COLO668 (cell line): ENCODE measurements at regions not wholly inside any gene's neighbourhood (a gene's known extent, or its start where the extent isn't known, plus 50 kb on each side); places are given as distances from the start of the nearest gene placed in this dataset.

Source experiments
- DNase-seq: peaks from one replicate; lab custom pipeline; 2025; ENCODE audit not compliant: unreplicated experiment; lab: John Stamatoyannopoulos, UW

GRCh38 chr10:10830293-10830986 is 187.2 kb upstream of the CELF2 start:
- no peak for DNase-seq

- DNase-seq: no peak
These were observed 186.6 kb upstream of the CELF2 start for GRCh38 chr10:10831085-10831484.

- no peak for DNase-seq
These were observed 183.7 kb upstream of the CELF2 start for GRCh38 chr10:10833955-10834354.

GRCh38 chr10:10844251-10844650 is 173.4 kb upstream of the CELF2 start:
- no peak for DNase-seq

GRCh38 chr10:10845185-10845584 is 172.5 kb upstream of the CELF2 start:
- no peak for DNase-seq

GRCh38 chr10:10845826-10846503 is 171.7 kb upstream of the CELF2 start:
- DNase-seq: no peak

- no peak for DNase-seq
These were observed 171.2 kb upstream of the CELF2 start for GRCh38 chr10:10846504-10846900.

GRCh38 chr10:10847387-10847786 is 170.3 kb upstream of the CELF2 start:
- no peak for DNase-seq

GRCh38 chr10:10848488-10849111 is 169.1 kb upstream of the CELF2 start:
- DNase-seq: no peak

- DNase-seq: no peak
These were observed 168.4 kb upstream of the CELF2 start for GRCh38 chr10:10849306-10849705.

- DNase-seq: no peak
These were observed 167.5 kb upstream of the CELF2 start for GRCh38 chr10:10850214-10850613.

- DNase-seq: no peak
These were observed 165.2 kb upstream of the CELF2 start for GRCh38 chr10:10852464-10852863.

GRCh38 chr10:10853954-10854353 is 163.7 kb upstream of the CELF2 start:
- DNase-seq: no peak

- DNase-seq: no peak
These were observed 162.9 kb upstream of the CELF2 start for GRCh38 chr10:10854725-10855124.

GRCh38 chr10:10855151-10855581 is 162.5 kb upstream of the CELF2 start:
- no peak for DNase-seq

GRCh38 chr10:10860455-10860976 is 157.2 kb upstream of the CELF2 start:
- no peak for DNase-seq

GRCh38 chr10:10865303-10865702 is 152.4 kb upstream of the CELF2 start:
- no peak for DNase-seq

GRCh38 chr10:10865913-10866312 is 151.8 kb upstream of the CELF2 start:
- DNase-seq: no peak

- no peak for DNase-seq
These were observed 148.1 kb upstream of the CELF2 start for GRCh38 chr10:10869592-10869991.

- no peak for DNase-seq
These were observed 147.0 kb upstream of the CELF2 start for GRCh38 chr10:10870523-10871241.

- DNase-seq: no peak
These were observed 146.3 kb upstream of the CELF2 start for GRCh38 chr10:10871352-10871751.
